ENCODE measurements at regions not wholly inside any gene's neighbourhood (a gene's known extent, or its start where the extent isn't known, plus 50 kb on each side); places are given as distances from the start of the nearest gene placed in this dataset.

- TF ChIP-seq, protein P1, sequence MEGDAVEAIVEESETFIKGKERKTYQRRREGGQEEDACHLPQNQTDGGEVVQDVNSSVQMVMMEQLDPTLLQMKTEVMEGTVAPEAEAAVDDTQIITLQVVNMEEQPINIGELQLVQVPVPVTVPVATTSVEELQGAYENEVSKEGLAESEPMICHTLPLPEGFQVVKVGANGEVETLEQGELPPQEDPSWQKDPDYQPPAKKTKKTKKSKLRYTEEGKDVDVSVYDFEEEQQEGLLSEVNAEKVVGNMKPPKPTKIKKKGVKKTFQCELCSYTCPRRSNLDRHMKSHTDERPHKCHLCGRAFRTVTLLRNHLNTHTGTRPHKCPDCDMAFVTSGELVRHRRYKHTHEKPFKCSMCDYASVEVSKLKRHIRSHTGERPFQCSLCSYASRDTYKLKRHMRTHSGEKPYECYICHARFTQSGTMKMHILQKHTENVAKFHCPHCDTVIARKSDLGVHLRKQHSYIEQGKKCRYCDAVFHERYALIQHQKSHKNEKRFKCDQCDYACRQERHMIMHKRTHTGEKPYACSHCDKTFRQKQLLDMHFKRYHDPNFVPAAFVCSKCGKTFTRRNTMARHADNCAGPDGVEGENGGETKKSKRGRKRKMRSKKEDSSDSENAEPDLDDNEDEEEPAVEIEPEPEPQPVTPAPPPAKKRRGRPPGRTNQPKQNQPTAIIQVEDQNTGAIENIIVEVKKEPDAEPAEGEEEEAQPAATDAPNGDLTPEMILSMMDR (conservative IDR thresholded peaks at IDR 0.05) = no peak
- no peak for TF ChIP-seq EZH2 (IDR thresholded peaks at IDR 0.05; ENCODE audit: low read depth)
Observed at GRCh38 chr2:180733330-180733729, 247.1 kb upstream of the UBE2E3 start.
